ENCODE measurements at regions not wholly inside any gene's neighbourhood (a gene's known extent, or its start where the extent isn't known, plus 50 kb on each side); places are given as distances from the start of the nearest gene placed in this dataset.

DNA sequence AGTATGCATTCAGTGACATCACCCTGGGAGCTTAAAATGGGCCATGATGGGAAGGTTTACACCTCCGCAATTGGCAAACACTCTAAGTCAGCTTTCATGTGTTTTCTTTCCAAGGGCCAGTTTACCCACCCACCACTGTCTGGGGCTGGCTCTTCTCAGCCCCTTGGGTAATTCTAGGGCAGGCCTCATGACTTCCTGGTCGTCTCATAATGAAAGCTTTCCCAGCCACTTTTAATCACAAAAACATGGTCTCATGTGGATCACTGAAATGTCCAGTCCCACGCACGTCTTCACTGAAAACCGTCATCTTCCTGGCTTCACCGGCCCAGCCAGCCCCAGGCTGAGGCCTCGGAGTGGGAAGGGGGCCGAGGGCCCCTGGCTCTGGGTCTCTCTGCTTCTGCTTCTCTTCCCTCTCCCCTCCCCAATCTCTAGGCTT lies 58.5 kb upstream of the ANO1 start:
- no peak overlapping the region for H3K27ac ChIP-seq (ENCODE audit: low read depth, low read length)
- H3K36me3 Mint-ChIP-seq: no peaks in the 10 kb centered on the region
- H3K4me3 ChIP-seq (ENCODE audit: low read length in 2 of 2): no peak overlapping the region
- H3K36me3 ChIP-seq (ENCODE audit: insufficient read depth, low read length): no peaks in the 10 kb centered on the region
- H3K27ac Mint-ChIP-seq: no peak overlapping the region
- DNase-seq: no peak
- H3K9me3 Mint-ChIP-seq: peaks cover 0 to 4% (median 0%) of the 10 kb centered on the region in 8 donors
- intact Hi-C loops (cut with micrococcal nuclease): no loop called here
- peaks cover 5 to 15% of the 10 kb centered on the region in 2 donors for H3K27me3 Mint-ChIP-seq
- POLR2A ChIA-PET (ENCODE audit: partially characterized antibody): no interaction called here
- H3K27me3 ChIP-seq (ENCODE audit: insufficient read depth, low read length): no peaks in the 10 kb centered on the region
- no peak overlapping the region for H3K4me3 Mint-ChIP-seq
- H3K4me1 ChIP-seq (ENCODE audit: insufficient read depth, low read length): no peaks in the 10 kb centered on the region
- CTCF ChIA-PET (ENCODE audit: partially characterized antibody): no interaction called here
- no peaks in the 10 kb centered on the region for H3K9me3 ChIP-seq (ENCODE audit: control insufficient read depth in 1 of 2, low read length in 2 of 2)
- no peaks in the 10 kb centered on the region for H3K4me1 Mint-ChIP-seq

DNA sequence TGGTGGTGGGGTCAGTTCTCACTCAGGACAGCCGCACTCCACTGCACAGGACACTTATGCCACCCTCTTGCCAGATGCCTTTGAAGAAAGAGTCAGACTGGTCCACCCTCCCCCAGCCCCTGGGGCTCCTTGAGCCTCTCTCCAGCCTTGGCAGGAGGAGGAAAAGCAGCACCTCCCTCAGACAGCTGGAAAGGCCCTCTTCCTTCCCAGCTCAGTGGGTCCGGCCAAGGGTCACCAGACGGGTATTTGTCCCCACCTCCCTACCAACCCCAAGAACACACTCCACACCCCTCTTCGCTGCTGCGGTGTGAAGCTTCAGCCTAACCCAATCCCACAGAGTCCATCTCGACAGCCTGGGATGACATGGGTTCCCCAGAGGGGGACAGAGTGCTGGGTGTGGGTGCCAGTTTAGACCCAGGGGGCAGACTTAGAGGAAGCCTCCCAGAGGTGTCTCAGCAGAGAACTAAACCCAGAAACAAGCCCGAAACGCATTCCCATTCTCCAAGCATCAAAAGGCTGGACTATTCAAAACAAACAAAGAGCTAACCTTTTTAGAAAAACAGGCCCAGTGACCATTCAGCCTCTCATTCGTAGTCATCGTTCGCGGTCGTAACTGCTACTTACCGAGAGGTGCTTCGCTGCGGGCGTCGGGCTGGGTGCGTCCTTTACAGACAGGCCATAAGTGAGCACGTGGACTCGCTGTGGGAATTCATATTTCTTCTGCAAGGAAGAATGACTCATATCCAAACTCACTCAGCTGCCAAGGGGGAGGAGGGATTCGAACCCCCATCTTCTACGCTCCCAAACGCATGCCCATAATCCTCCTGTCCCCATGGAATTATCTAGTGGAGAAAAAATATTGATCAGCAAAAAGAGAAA lies 57.5 kb upstream of the ANO1 start:
- CTCF ChIA-PET (ENCODE audit: partially characterized antibody): no interaction called here
- H3K4me3 ChIP-seq (ENCODE audit: low read length in 2 of 2): no peak overlapping the region
- POLR2A ChIA-PET (ENCODE audit: partially characterized antibody): no interaction called here
- DNase-seq: no peak
- no peaks in the 10 kb centered on the region for H3K36me3 ChIP-seq (ENCODE audit: insufficient read depth, low read length)
- no peaks in the 10 kb centered on the region for H3K9me3 ChIP-seq (ENCODE audit: control insufficient read depth in 1 of 2, low read length in 2 of 2)
- Mint-ChIP-seq H3K4me1 (no peaks in the 10 kb centered on the region), H3K9me3 (peaks cover 0 to 4% (median 0%) of the 10 kb centered on the region in 8 donors), H3K27ac (peak overlapping the region in 1 of 7 donors; percentile 0), H3K36me3 (no peaks in the 10 kb centered on the region), H3K27me3 (peaks cover 5 to 15% of the 10 kb centered on the region in 2 donors), H3K4me3 (no peak overlapping the region)
- no peaks in the 10 kb centered on the region for H3K27me3 ChIP-seq (ENCODE audit: insufficient read depth, low read length)
- no peaks in the 10 kb centered on the region for H3K4me1 ChIP-seq (ENCODE audit: insufficient read depth, low read length)
- H3K27ac ChIP-seq (ENCODE audit: low read depth, low read length): no peak overlapping the region
- intact Hi-C loops (cut with micrococcal nuclease): no loop called here

DNA sequence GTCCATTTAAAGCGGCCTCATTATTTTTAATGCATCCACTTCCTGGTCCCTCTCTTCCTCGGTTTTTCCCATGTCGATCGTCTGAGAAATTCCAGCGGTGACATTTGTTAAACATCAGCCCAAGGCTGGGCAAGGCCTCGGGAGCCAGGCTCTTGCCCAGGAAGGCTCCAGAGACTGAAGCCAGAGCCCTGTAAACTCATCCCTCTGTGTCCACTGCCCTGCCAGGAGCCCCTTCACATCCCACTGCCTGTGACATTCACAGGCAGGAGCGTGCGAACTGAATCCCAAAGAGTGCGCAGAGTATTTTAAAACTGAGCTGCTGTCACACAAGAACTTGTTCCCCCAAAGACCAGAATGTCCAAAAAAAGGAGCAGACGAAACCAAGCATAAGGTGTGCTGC lies 56.5 kb upstream of the ANO1 start:
- POLR2A ChIA-PET (ENCODE audit: partially characterized antibody): no interaction called here
- no peaks in the 10 kb centered on the region for H3K36me3 Mint-ChIP-seq
- H3K27ac Mint-ChIP-seq: no peak overlapping the region
- no peak overlapping the region for H3K4me3 ChIP-seq (ENCODE audit: low read length in 2 of 2)
- CTCF ChIA-PET (ENCODE audit: partially characterized antibody): no interaction called here
- intact Hi-C loops (cut with micrococcal nuclease): no loop called here
- H3K4me3 Mint-ChIP-seq: no peak overlapping the region
- no peak for DNase-seq
- peaks cover 5 to 15% of the 10 kb centered on the region in 2 donors for H3K27me3 Mint-ChIP-seq
- no peaks in the 10 kb centered on the region for H3K36me3 ChIP-seq (ENCODE audit: insufficient read depth, low read length)
- no peaks in the 10 kb centered on the region for H3K27me3 ChIP-seq (ENCODE audit: insufficient read depth, low read length)
- no peaks in the 10 kb centered on the region for H3K9me3 ChIP-seq (ENCODE audit: control insufficient read depth in 1 of 2, low read length in 2 of 2)
- no peaks in the 10 kb centered on the region for H3K4me1 Mint-ChIP-seq
- H3K4me1 ChIP-seq (ENCODE audit: insufficient read depth, low read length): no peaks in the 10 kb centered on the region
- peaks cover 0 to 4% (median 0%) of the 10 kb centered on the region in 8 donors for H3K9me3 Mint-ChIP-seq
- no peak overlapping the region for H3K27ac ChIP-seq (ENCODE audit: low read depth, low read length)

DNA sequence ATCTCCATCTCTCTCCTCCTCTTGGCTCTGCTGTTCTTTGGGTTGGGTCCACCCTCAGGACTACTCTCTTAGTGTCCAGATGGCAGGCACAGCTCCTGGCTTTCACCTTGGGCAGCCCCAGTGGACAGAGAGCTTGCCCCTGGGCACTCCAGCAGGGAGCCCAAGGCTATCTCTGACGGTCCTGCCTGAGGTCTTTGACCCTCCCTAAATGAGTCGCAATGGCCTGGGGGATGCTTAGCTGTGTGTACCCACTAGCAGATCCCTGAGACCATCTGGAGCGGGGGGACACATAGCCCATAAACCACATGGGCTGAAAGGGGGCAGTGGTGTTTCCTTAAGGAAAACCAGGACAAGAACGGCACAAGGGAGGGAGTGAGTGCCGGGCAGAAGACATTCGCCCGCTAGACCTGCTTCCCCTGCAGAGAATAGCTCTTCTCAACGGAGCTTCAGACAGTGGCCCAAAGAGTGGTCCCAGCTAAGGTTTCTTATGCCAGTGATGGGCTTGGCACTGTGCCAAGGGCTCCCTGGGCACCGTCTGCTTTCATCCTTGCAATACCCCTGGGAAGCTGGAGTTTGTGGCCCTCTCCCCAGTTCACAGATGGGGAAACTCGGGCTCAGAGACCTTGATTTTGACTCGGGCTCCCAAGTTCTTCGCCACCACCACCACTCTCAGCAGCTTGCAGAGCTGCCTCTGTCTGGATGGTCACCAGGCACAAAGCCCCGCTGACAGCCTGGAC lies 53.9 kb upstream of the ANO1 start:
- Mint-ChIP-seq H3K36me3 (no peaks in the 10 kb centered on the region), H3K9me3 (peaks cover 0 to 4% (median 0%) of the 10 kb centered on the region in 8 donors), H3K4me3 (no peak overlapping the region), H3K27me3 (peaks cover 3 to 6% of the 10 kb centered on the region in 2 donors), H3K27ac (no peak overlapping the region), H3K4me1 (no peaks in the 10 kb centered on the region)
- CTCF ChIA-PET (ENCODE audit: partially characterized antibody): no interaction called here
- Histone ChIP-seq H3K9me3 (ENCODE audit: control insufficient read depth in 1 of 2, low read length in 2 of 2) (no peaks in the 10 kb centered on the region), H3K36me3 (ENCODE audit: insufficient read depth, low read length) (no peaks in the 10 kb centered on the region), H3K27ac (ENCODE audit: low read depth, low read length) (no peak overlapping the region), H3K4me1 (ENCODE audit: insufficient read depth, low read length) (no peaks in the 10 kb centered on the region), H3K4me3 (ENCODE audit: low read length in 2 of 2) (no peak overlapping the region), H3K27me3 (ENCODE audit: insufficient read depth, low read length) (no peaks in the 10 kb centered on the region)
- POLR2A ChIA-PET (ENCODE audit: partially characterized antibody): no interaction called here
- DNase-seq: no peak
- intact Hi-C loops (cut with micrococcal nuclease): no loop called here

DNA sequence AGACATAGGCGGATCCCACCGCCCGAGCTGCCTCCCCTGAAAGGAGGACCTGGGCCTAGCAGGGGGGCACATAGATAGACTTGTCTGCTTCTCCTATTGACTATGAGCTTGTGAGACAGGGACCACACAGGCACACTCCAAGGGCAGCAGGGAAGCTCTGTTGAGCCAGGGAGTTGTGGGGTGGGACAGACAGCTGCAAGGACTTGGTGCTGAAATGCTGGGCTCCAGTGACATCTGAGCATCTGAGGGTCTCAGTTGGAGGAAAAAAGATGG lies 53.4 kb upstream of the ANO1 start:
- H3K4me1 ChIP-seq (ENCODE audit: insufficient read depth, low read length): no peaks in the 10 kb centered on the region
- no peaks in the 10 kb centered on the region for H3K36me3 Mint-ChIP-seq
- intact Hi-C loops (cut with micrococcal nuclease): no loop called here
- H3K9me3 ChIP-seq (ENCODE audit: control insufficient read depth in 1 of 2, low read length in 2 of 2): no peaks in the 10 kb centered on the region
- H3K27me3 ChIP-seq (ENCODE audit: insufficient read depth, low read length): no peaks in the 10 kb centered on the region
- no peak for DNase-seq
- H3K9me3 Mint-ChIP-seq: peaks cover 0 to 4% (median 0%) of the 10 kb centered on the region in 8 donors
- no peak overlapping the region for H3K27ac Mint-ChIP-seq
- ChIA-PET POLR2A (ENCODE audit: partially characterized antibody) (no interaction called here), CTCF (ENCODE audit: partially characterized antibody) (no interaction called here)
- peaks cover 3 to 6% of the 10 kb centered on the region in 2 donors for H3K27me3 Mint-ChIP-seq
- H3K27ac ChIP-seq (ENCODE audit: low read depth, low read length): no peak overlapping the region
- H3K36me3 ChIP-seq (ENCODE audit: insufficient read depth, low read length): no peaks in the 10 kb centered on the region
- no peak overlapping the region for H3K4me3 ChIP-seq (ENCODE audit: low read length in 2 of 2)
- no peak overlapping the region for H3K4me3 Mint-ChIP-seq
- H3K4me1 Mint-ChIP-seq: no peaks in the 10 kb centered on the region

DNA sequence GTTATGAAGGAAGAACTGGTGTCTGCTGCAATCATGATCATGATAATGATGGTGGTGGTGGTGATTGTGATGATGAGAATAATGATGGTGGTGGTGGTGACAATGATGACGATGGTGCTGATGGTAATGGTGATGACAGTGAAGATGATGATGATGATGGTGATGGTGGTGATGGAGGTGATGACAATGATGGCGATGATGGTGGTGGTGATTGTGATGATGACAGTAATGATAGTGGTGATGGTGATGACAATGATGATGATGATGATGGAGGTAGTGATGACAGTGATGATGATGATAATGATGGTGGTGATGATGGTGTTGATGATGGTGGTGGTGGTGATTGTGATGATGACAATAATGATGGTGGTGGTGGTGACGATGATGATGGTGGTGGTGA lies 52.8 kb upstream of the ANO1 start:
- no peak overlapping the region for H3K4me3 Mint-ChIP-seq
- H3K36me3 Mint-ChIP-seq: no peaks in the 10 kb centered on the region
- Histone ChIP-seq H3K9me3 (ENCODE audit: control insufficient read depth in 1 of 2, low read length in 2 of 2) (no peaks in the 10 kb centered on the region), H3K27me3 (ENCODE audit: insufficient read depth, low read length) (no peaks in the 10 kb centered on the region), H3K4me1 (ENCODE audit: insufficient read depth, low read length) (no peaks in the 10 kb centered on the region), H3K27ac (ENCODE audit: low read depth, low read length) (no peak overlapping the region), H3K4me3 (ENCODE audit: low read length in 2 of 2) (no peak overlapping the region), H3K36me3 (ENCODE audit: insufficient read depth, low read length) (no peaks in the 10 kb centered on the region)
- H3K27ac Mint-ChIP-seq: no peak overlapping the region
- H3K27me3 Mint-ChIP-seq: peaks cover 2 to 6% of the 10 kb centered on the region in 2 donors
- intact Hi-C loops (cut with micrococcal nuclease): no loop called here
- CTCF ChIA-PET (ENCODE audit: partially characterized antibody): no interaction called here
- H3K9me3 Mint-ChIP-seq: peaks cover 0 to 4% (median 0%) of the 10 kb centered on the region in 8 donors
- POLR2A ChIA-PET (ENCODE audit: partially characterized antibody): no interaction called here
- DNase-seq: no peak
- no peaks in the 10 kb centered on the region for H3K4me1 Mint-ChIP-seq

DNA sequence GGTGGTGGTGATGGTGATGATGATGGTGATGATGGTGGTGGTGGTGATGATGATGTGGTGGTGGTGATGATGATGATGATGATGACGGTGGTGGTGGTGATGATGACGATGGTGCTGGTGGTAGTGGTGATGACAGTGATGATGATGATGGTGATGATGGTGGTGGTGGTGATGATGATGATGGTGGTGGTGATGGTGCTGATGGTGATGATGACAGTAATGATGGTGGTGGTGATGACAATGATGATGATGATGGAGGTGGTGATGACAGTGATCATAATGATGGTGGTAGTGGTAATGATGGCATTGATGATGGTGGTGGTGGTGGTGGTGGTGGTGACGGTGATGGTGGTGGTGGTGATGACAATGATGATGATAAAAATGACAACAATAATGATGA lies 52.1 kb upstream of the ANO1 start:
- POLR2A ChIA-PET (ENCODE audit: partially characterized antibody): no interaction called here
- intact Hi-C loops (cut with micrococcal nuclease): no loop called here
- Mint-ChIP-seq H3K27ac (no peak overlapping the region), H3K27me3 (peaks cover 2 to 5% of the 10 kb centered on the region in 2 donors), H3K4me3 (no peak overlapping the region), H3K9me3 (peaks cover 0 to 4% (median 0%) of the 10 kb centered on the region in 8 donors), H3K4me1 (no peaks in the 10 kb centered on the region), H3K36me3 (no peaks in the 10 kb centered on the region)
- H3K4me1 ChIP-seq (ENCODE audit: insufficient read depth, low read length): no peaks in the 10 kb centered on the region
- no peaks in the 10 kb centered on the region for H3K36me3 ChIP-seq (ENCODE audit: insufficient read depth, low read length)
- CTCF ChIA-PET (ENCODE audit: partially characterized antibody): no interaction called here
- H3K9me3 ChIP-seq (ENCODE audit: control insufficient read depth in 1 of 2, low read length in 2 of 2): no peaks in the 10 kb centered on the region
- no peak overlapping the region for H3K4me3 ChIP-seq (ENCODE audit: low read length in 2 of 2)
- DNase-seq: no peak
- H3K27me3 ChIP-seq (ENCODE audit: insufficient read depth, low read length): no peaks in the 10 kb centered on the region
- no peak overlapping the region for H3K27ac ChIP-seq (ENCODE audit: low read depth, low read length)

All from CD4-positive, alpha-beta memory T cell (primary cell).